ENCODE measurements at regions not wholly inside any gene's neighbourhood (a gene's known extent, or its start where the extent isn't known, plus 50 kb on each side); places are given as distances from the start of the nearest gene placed in this dataset.
"Not testable (repeated sequence)": the region's sequence is repeated elsewhere in the genome, so short reads cannot be mapped to it uniquely, and the experiment has no call there.

GRCh38 chr2:128603411-128603924 is 284.8 kb upstream of the HS6ST1 start:
- H3K36me3 Mint-ChIP-seq (ENCODE audit: low read depth): no peaks in the 10 kb centered on the region
- no peak overlapping the region for H3K4me3 Mint-ChIP-seq
- intact Hi-C loops (cut with DNase I, micrococcal nuclease): no loop called here
- TF ChIP-seq, protein P1, sequence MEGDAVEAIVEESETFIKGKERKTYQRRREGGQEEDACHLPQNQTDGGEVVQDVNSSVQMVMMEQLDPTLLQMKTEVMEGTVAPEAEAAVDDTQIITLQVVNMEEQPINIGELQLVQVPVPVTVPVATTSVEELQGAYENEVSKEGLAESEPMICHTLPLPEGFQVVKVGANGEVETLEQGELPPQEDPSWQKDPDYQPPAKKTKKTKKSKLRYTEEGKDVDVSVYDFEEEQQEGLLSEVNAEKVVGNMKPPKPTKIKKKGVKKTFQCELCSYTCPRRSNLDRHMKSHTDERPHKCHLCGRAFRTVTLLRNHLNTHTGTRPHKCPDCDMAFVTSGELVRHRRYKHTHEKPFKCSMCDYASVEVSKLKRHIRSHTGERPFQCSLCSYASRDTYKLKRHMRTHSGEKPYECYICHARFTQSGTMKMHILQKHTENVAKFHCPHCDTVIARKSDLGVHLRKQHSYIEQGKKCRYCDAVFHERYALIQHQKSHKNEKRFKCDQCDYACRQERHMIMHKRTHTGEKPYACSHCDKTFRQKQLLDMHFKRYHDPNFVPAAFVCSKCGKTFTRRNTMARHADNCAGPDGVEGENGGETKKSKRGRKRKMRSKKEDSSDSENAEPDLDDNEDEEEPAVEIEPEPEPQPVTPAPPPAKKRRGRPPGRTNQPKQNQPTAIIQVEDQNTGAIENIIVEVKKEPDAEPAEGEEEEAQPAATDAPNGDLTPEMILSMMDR (IDR thresholded peaks at IDR 0.05): no peak
- H3K27ac ChIP-seq (ENCODE audit: low read depth in 1 of 2, low read length in 2 of 2): no peak overlapping the region
- ChIA-PET POLR2A (no interaction called here), CTCF (no interaction called here)
- H3K27me3 ChIP-seq (ENCODE audit: control insufficient read depth in 1 of 2, insufficient read depth in 2 of 2, low read length in 2 of 2): no peaks in the 10 kb centered on the region
- no peaks in the 10 kb centered on the region for H3K9me3 Mint-ChIP-seq
- H3K27me3 Mint-ChIP-seq: no peaks in the 10 kb centered on the region
- ATAC-seq (ENCODE audit: poor library complexity) (no peak), DNase-seq (peak in 2 of 14 experiments; percentile 4 to 16)
- no peaks in the 10 kb centered on the region for H3K4me1 ChIP-seq (ENCODE audit: insufficient read depth, low read length)
- H3K36me3 ChIP-seq (ENCODE audit: insufficient read depth, low read length): no peaks in the 10 kb centered on the region
- peaks cover 0 to 5% of the 10 kb centered on the region in 2 experiments for H3K9me3 ChIP-seq (ENCODE audit: control insufficient read depth in 1 of 2, insufficient read depth in 1 of 2, low read length in 2 of 2)
- H3K4me1 Mint-ChIP-seq (ENCODE audit: low read depth): no peaks in the 10 kb centered on the region
- H3K4me3 ChIP-seq (ENCODE audit: low read length): no peak overlapping the region
- no peak overlapping the region for H3K27ac Mint-ChIP-seq

- Histone ChIP-seq H3K4me1 (ENCODE audit: insufficient read depth, low read length) (no peaks in the 10 kb centered on the region), H3K27ac (ENCODE audit: low read depth in 1 of 2, low read length in 2 of 2) (no peak overlapping the region), H3K9me3 (ENCODE audit: control insufficient read depth in 1 of 2, insufficient read depth in 1 of 2, low read length in 2 of 2) (peaks cover 0 to 5% of the 10 kb centered on the region in 2 experiments), H3K4me3 (ENCODE audit: low read length) (no peak overlapping the region), H3K27me3 (ENCODE audit: control insufficient read depth in 1 of 2, insufficient read depth in 2 of 2, low read length in 2 of 2) (no peaks in the 10 kb centered on the region), H3K36me3 (ENCODE audit: insufficient read depth, low read length) (no peaks in the 10 kb centered on the region)
- Mint-ChIP-seq H3K27ac (no peak overlapping the region), H3K27me3 (no peaks in the 10 kb centered on the region), H3K36me3 (ENCODE audit: low read depth) (no peaks in the 10 kb centered on the region), H3K4me3 (no peak overlapping the region), H3K9me3 (no peaks in the 10 kb centered on the region), H3K4me1 (ENCODE audit: low read depth) (no peaks in the 10 kb centered on the region)
- ChIA-PET CTCF (no interaction called here), POLR2A (no interaction called here)
- ATAC-seq (ENCODE audit: poor library complexity): no peak
- peak in 1 of 14 experiments; percentile 22 for DNase-seq
- TF ChIP-seq, protein P1 (IDR thresholded peaks at IDR 0.05): no peak
- intact Hi-C loops (cut with DNase I, micrococcal nuclease): no loop called here
These were observed 285.4 kb upstream of the HS6ST1 start for GRCh38 chr2:128604045-128604444.

DNA sequence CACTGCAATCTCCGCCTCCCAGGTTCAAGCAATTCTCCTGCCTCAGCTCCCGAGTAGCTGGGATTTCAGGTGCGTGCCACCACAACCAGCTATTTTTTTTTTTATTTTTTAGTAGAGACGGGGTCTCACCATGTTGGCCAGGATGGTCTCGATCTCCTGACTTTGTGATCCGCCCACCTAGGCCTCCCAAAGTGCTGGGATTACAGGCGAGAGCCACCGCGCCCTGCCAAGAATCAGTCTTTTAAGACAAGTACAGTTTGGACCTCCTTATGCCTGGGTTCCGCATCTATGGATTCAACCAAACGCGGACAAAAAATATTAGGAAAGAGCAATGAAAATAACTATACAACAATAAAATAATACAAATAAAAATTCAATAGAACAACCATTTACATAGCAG is 285.9 kb upstream of the HS6ST1 start:
- H3K4me3 ChIP-seq (ENCODE audit: low read length); intact Hi-C loops (cut with DNase I, micrococcal nuclease); H3K4me3 Mint-ChIP-seq; CTCF ChIA-PET; H3K27me3 ChIP-seq (ENCODE audit: control insufficient read depth in 1 of 2, insufficient read depth in 2 of 2, low read length in 2 of 2); H3K27ac ChIP-seq (ENCODE audit: low read depth in 1 of 2, low read length in 2 of 2); H3K9me3 ChIP-seq (ENCODE audit: control insufficient read depth in 1 of 2, insufficient read depth in 1 of 2, low read length in 2 of 2); H3K9me3 Mint-ChIP-seq; H3K4me1 ChIP-seq (ENCODE audit: insufficient read depth, low read length); ATAC-seq (ENCODE audit: poor library complexity); H3K36me3 ChIP-seq (ENCODE audit: insufficient read depth, low read length); H3K27ac Mint-ChIP-seq; H3K4me1 Mint-ChIP-seq (ENCODE audit: low read depth); POLR2A ChIA-PET; H3K27me3 Mint-ChIP-seq; DNase-seq; H3K36me3 Mint-ChIP-seq (ENCODE audit: low read depth): not testable (repeated sequence)

DNA sequence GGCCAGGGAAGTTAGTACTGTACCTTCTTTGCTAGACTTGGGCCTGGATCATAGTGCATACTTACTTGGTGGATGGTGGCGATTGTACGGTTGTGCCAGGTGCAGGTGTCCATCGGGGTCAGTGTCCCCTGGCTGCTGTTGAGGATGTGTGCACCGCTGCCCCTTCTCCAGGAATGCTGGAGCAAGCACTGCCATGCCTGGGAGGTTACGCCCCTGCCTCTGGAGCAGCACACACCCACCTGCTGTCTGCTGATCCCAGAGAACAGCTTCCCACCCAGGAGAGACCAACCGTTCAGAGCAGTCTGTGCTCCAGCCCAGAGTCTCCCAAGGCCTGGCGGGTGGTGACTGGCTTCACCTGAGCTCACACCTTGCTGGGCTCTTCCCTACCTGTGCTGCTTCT is 286.8 kb upstream of the HS6ST1 start:
- no peaks in the 10 kb centered on the region for H3K27me3 Mint-ChIP-seq
- Histone ChIP-seq H3K9me3 (ENCODE audit: control insufficient read depth in 1 of 2, insufficient read depth in 1 of 2, low read length in 2 of 2) (no peaks in the 10 kb centered on the region), H3K4me1 (ENCODE audit: insufficient read depth, low read length) (no peaks in the 10 kb centered on the region), H3K27me3 (ENCODE audit: control insufficient read depth in 1 of 2, insufficient read depth in 2 of 2, low read length in 2 of 2) (no peaks in the 10 kb centered on the region), H3K27ac (ENCODE audit: low read depth in 1 of 2, low read length in 2 of 2) (no peak overlapping the region), H3K4me3 (ENCODE audit: low read length) (no peak overlapping the region), H3K36me3 (ENCODE audit: insufficient read depth, low read length) (no peaks in the 10 kb centered on the region)
- TF ChIP-seq, protein P1 (IDR thresholded peaks at IDR 0.05): no peak
- CTCF ChIA-PET: no interaction called here
- ATAC-seq (ENCODE audit: poor library complexity) (no peak), DNase-seq (peak in 1 of 14 experiments; percentile 12)
- H3K4me3 Mint-ChIP-seq: no peak overlapping the region
- H3K36me3 Mint-ChIP-seq (ENCODE audit: low read depth): no peaks in the 10 kb centered on the region
- H3K9me3 Mint-ChIP-seq: no peaks in the 10 kb centered on the region
- no peak overlapping the region for H3K27ac Mint-ChIP-seq
- POLR2A ChIA-PET: no interaction called here
- H3K4me1 Mint-ChIP-seq (ENCODE audit: low read depth): no peaks in the 10 kb centered on the region
- intact Hi-C loops (cut with DNase I, micrococcal nuclease): no loop called here

Data from CD4-positive, alpha-beta T cell (primary cell).